ENCODE measurements at regions not wholly inside any gene's neighbourhood (a gene's known extent, or its start where the extent isn't known, plus 50 kb on each side); places are given as distances from the start of the nearest gene placed in this dataset.

- TF ChIP-seq POLR2A (IDR thresholded peaks at IDR 0.05) (no peak), CTCF (IDR thresholded peaks at IDR 0.05) (no peak)
These were observed 426.3 kb upstream of the PFKP start for GRCh38 chr10:2641028-2641427.
